ENCODE measurements at regions not wholly inside any gene's neighbourhood (a gene's known extent, or its start where the extent isn't known, plus 50 kb on each side); places are given as distances from the start of the nearest gene placed in this dataset.

GRCh38 chr9:11402621-11403020 is 789.8 kb upstream of the PTPRD start:
- no peak overlapping the region for H2AFZ ChIP-seq (ENCODE audit: insufficient read depth, low read depth, low read length, poor library complexity, severe bottlenecking)
- TF ChIP-seq CTCF (IDR thresholded peaks at IDR 0.05) (no peak), EZH2 (IDR thresholded peaks at IDR 0.05; ENCODE audit: borderline replicate concordance, insufficient read depth, low read depth, low read length, poor library complexity, severe bottlenecking) (no peak)
- H3K27me3 ChIP-seq (replicated peaks in 1 of 4; ENCODE audit: control extremely low read depth in 1 of 4, control insufficient read depth in 3 of 4, insufficient read depth in 4 of 4, low read length in 3 of 4): no peaks in the 10 kb centered on the region
- POLR2A ChIA-PET: no interaction called here
- DNase-seq (no peak), ATAC-seq (ENCODE audit: low read depth) (no peak)
- no peak overlapping the region for H3K4me3 ChIP-seq (ENCODE audit: control extremely low read depth in 1 of 5, extremely low read depth in 1 of 5, insufficient read depth in 1 of 5, low read depth in 2 of 5, low read length in 4 of 5)
- no peaks in the 10 kb centered on the region for H3K4me1 Mint-ChIP-seq
- H3K9me3 Mint-ChIP-seq (ENCODE audit: insufficient read depth): peaks cover 20% of the 10 kb centered on the region
- H3K4me3 Mint-ChIP-seq: no peak overlapping the region
- H3K27me3 Mint-ChIP-seq: no peaks in the 10 kb centered on the region
- CTCF ChIA-PET: no interaction called here
- H3K4me2 ChIP-seq (replicated peaks; ENCODE audit: low read depth, low read length, poor library complexity, severe bottlenecking): no peak overlapping the region
- H3K27ac Mint-ChIP-seq: no peak overlapping the region
- no peaks in the 10 kb centered on the region for H3K79me2 ChIP-seq (ENCODE audit: control insufficient read depth, insufficient read depth, low read length)
- no peak overlapping the region for H3K27ac ChIP-seq (ENCODE audit: low read length in 2 of 2)
- peaks cover 0 to 3% (median 0%) of the 10 kb centered on the region in 3 donors for H3K9me3 ChIP-seq (ENCODE audit: control extremely low read depth in 1 of 3, control insufficient read depth in 2 of 3, insufficient read depth in 1 of 3, low read length in 2 of 3)
- no peaks in the 10 kb centered on the region for H3K4me1 ChIP-seq (ENCODE audit: control insufficient read depth in 2 of 2, insufficient read depth in 2 of 2, low read length in 2 of 2)
- H3K9ac ChIP-seq (ENCODE audit: low read length): no peak overlapping the region
- H4K20me1 ChIP-seq (ENCODE audit: control insufficient read depth, insufficient read depth, low read length, poor library complexity, severe bottlenecking): no peaks in the 10 kb centered on the region
- intact Hi-C loops (cut with micrococcal nuclease): no loop called here
- no peaks in the 10 kb centered on the region for H3K36me3 ChIP-seq (replicated peaks in 1 of 2; ENCODE audit: control extremely low read depth in 1 of 2, control insufficient read depth in 1 of 2, extremely low read depth in 1 of 2, insufficient read depth in 2 of 2, low read length in 1 of 2)

- intact Hi-C loops (cut with micrococcal nuclease): no loop called here
- H3K4me3 ChIP-seq (ENCODE audit: control extremely low read depth in 1 of 5, extremely low read depth in 1 of 5, insufficient read depth in 1 of 5, low read depth in 2 of 5, low read length in 4 of 5): no peak overlapping the region
- H3K27me3 ChIP-seq (replicated peaks in 1 of 4; ENCODE audit: control extremely low read depth in 1 of 4, control insufficient read depth in 3 of 4, insufficient read depth in 4 of 4, low read length in 3 of 4): no peaks in the 10 kb centered on the region
- H3K4me1 ChIP-seq (ENCODE audit: control insufficient read depth in 2 of 2, insufficient read depth in 2 of 2, low read length in 2 of 2): no peaks in the 10 kb centered on the region
- H3K9me3 ChIP-seq (ENCODE audit: control extremely low read depth in 1 of 3, control insufficient read depth in 2 of 3, insufficient read depth in 1 of 3, low read length in 2 of 3): peaks cover 0 to 15% (median 0%) of the 10 kb centered on the region in 3 donors
- no peaks in the 10 kb centered on the region for H3K27me3 Mint-ChIP-seq
- H3K4me2 ChIP-seq (replicated peaks; ENCODE audit: low read depth, low read length, poor library complexity, severe bottlenecking): no peak overlapping the region
- no peak overlapping the region for H2AFZ ChIP-seq (ENCODE audit: insufficient read depth, low read depth, low read length, poor library complexity, severe bottlenecking)
- POLR2A ChIA-PET: no interaction called here
- H3K79me2 ChIP-seq (ENCODE audit: control insufficient read depth, insufficient read depth, low read length): no peaks in the 10 kb centered on the region
- WGBS (ENCODE audit: insufficient coverage): 80% methylated on average over 4 of the region's 4 CpGs
- H4K20me1 ChIP-seq (ENCODE audit: control insufficient read depth, insufficient read depth, low read length, poor library complexity, severe bottlenecking): no peaks in the 10 kb centered on the region
- DNase-seq (no peak), ATAC-seq (ENCODE audit: low read depth) (no peak)
- H3K4me3 Mint-ChIP-seq: no peak overlapping the region
- H3K4me1 Mint-ChIP-seq: no peaks in the 10 kb centered on the region
- no peaks in the 10 kb centered on the region for H3K36me3 ChIP-seq (replicated peaks in 1 of 2; ENCODE audit: control extremely low read depth in 1 of 2, control insufficient read depth in 1 of 2, extremely low read depth in 1 of 2, insufficient read depth in 2 of 2, low read length in 1 of 2)
- H3K27ac ChIP-seq (ENCODE audit: low read length in 2 of 2): no peak overlapping the region
- H3K9me3 Mint-ChIP-seq (ENCODE audit: insufficient read depth): no peaks in the 10 kb centered on the region
- H3K27ac Mint-ChIP-seq: no peak overlapping the region
- CTCF ChIA-PET: no interaction called here
- H3K9ac ChIP-seq (ENCODE audit: low read length): no peak overlapping the region
- TF ChIP-seq EZH2 (IDR thresholded peaks at IDR 0.05; ENCODE audit: borderline replicate concordance, insufficient read depth, low read depth, low read length, poor library complexity, severe bottlenecking) (no peak), CTCF (IDR thresholded peaks at IDR 0.05) (no peak)
Observed at GRCh38 chr9:11414241-11414640, 801.4 kb upstream of the PTPRD start.

All from B cell (primary cell).